GM23338 (cell line): ENCODE measurements at regions not wholly inside any gene's neighbourhood (a gene's known extent, or its start where the extent isn't known, plus 50 kb on each side); places are given as distances from the start of the nearest gene placed in this dataset.

Experiments
- ATAC-seq: fragments of 200-7000 bp; cut with Tn5 transposase; 3 replicates; pipeline ENCODE4 v1.9.1; 2020
- DNase-seq: peaks from one replicate; pipeline ENCODE4 v3.0.0-alpha.2; 2015; ENCODE audit warnings: low spot score
- H2AFZ ChIP-seq: fragments of 200-600 bp; sonication (generic); 2 replicates; pipeline ENCODE4 v1.8.0; 2016; ENCODE audit warnings: antibody characterized with exemption, mild to moderate bottlenecking, moderate library complexity
- H3F3A ChIP-seq: fragments of 200-600 bp; sonication (generic); replicated peaks from 2 replicates; pipeline ENCODE4 v1.8.0; 2017; ENCODE audit warnings: antibody characterized with exemption, mixed run types, low read depth
- H3K27ac ChIP-seq: fragments of 200-600 bp; sonication (generic); 2 replicates; pipeline ENCODE4 v1.6.1; 2016; ENCODE audit warnings: low read depth
- H3K27me3 ChIP-seq: fragments of 200-600 bp; sonication (generic); 2 replicates; pipeline ENCODE4 v1.8.0; 2016; ENCODE audit warnings: mild to moderate bottlenecking, mixed run types, moderate library complexity; ENCODE audit not compliant: insufficient read depth
- H3K36me3 ChIP-seq: fragments of 200-600 bp; sonication (generic); 2 replicates; pipeline ENCODE4 v1.8.0; 2016; ENCODE audit warnings: mild to moderate bottlenecking; ENCODE audit not compliant: insufficient read depth
- H3K4me1 ChIP-seq: fragments of 200-600 bp; sonication (generic); 2 replicates; pipeline ENCODE4 v1.8.0; 2016; ENCODE audit warnings: mild to moderate bottlenecking, moderate library complexity; ENCODE audit not compliant: insufficient read depth
- H3K4me2 ChIP-seq: fragments of 200-600 bp; sonication (generic); 2 replicates; pipeline ENCODE4 v1.7.1; 2017; ENCODE audit warnings: mixed run types
- H3K4me3 ChIP-seq: fragments of 200-600 bp; sonication (generic); 2 replicates; pipeline ENCODE4 v1.6.1; 2016; ENCODE audit warnings: mixed run types
- H3K79me2 ChIP-seq: fragments of 200-600 bp; sonication (generic); replicated peaks from 2 replicates; pipeline ENCODE4 v1.8.0; 2017; ENCODE audit warnings: mild to moderate bottlenecking; ENCODE audit not compliant: insufficient read depth
- H3K9me2 ChIP-seq: fragments of 200-600 bp; sonication (generic); 2 replicates; pipeline ENCODE4 v1.8.0; 2017; ENCODE audit not compliant: insufficient read depth
- H4K20me1 ChIP-seq: fragments of 200-600 bp; sonication (generic); replicated peaks from 2 replicates; pipeline ENCODE4 v1.8.0; 2017; ENCODE audit warnings: mild to moderate bottlenecking; ENCODE audit not compliant: insufficient read depth
- H3K27ac Mint-ChIP-seq: 2 replicates; pipeline ENCODE4 v1.8.0; 2020; ENCODE audit warnings: inconsistent platforms, mild to moderate bottlenecking, moderate library complexity, mixed read lengths
- H3K27me3 Mint-ChIP-seq: 3 replicates; pipeline ENCODE4 v1.8.0; 2022; ENCODE audit warnings: low read depth, mild to moderate bottlenecking, moderate library complexity, mixed read lengths, inconsistent platforms; ENCODE audit not compliant: insufficient read depth, poor library complexity
- H3K36me3 Mint-ChIP-seq: 3 replicates; pipeline ENCODE4 v1.8.0; 2021; ENCODE audit warnings: low read depth, mild to moderate bottlenecking, inconsistent platforms, moderate library complexity, mixed read lengths
- H3K4me1 Mint-ChIP-seq: 3 replicates; pipeline ENCODE4 v1.8.0; 2020; ENCODE audit warnings: mild to moderate bottlenecking, inconsistent platforms, mixed read lengths
- H3K4me3 Mint-ChIP-seq: 3 replicates; pipeline ENCODE4 v1.8.0; 2021; ENCODE audit warnings: moderate library complexity, mild to moderate bottlenecking, inconsistent platforms, mixed read lengths
- H3K9me3 Mint-ChIP-seq: 3 replicates; pipeline ENCODE4 v1.8.0; 2020; ENCODE audit warnings: moderate library complexity, mild to moderate bottlenecking, inconsistent platforms, mixed read lengths
- CREB1 ChIP-seq: fragments of 250-450 bp; sonication (Bioruptor Pico); IDR thresholded peaks from 2 replicates; pipeline ENCODE4 v1.5.0; 2020; ENCODE audit warnings: low read depth, mild to moderate bottlenecking, moderate library complexity
- CTCF ChIP-seq, 2 experiments: fragments of 200-600 bp in 1 of 2; sonication (generic) in 1 of 2; conservative IDR thresholded peaks; 2 replicates each; pipeline versions ENCODE4 v1.5.1 to v1.6.1; 2016 to 2017; ENCODE audit warnings: antibody characterized with exemption in 2 of 2, low read depth in 2 of 2, mild to moderate bottlenecking in 2 of 2, moderate library complexity in 1 of 2
- ETS1 ChIP-seq: IDR thresholded peaks from 2 replicates; pipeline ENCODE4 v1.6.1; 2016; ENCODE audit warnings: antibody characterized with exemption
- EZH2 ChIP-seq: fragments of 200-600 bp; sonication (generic); IDR thresholded peaks from one replicate; pipeline ENCODE4 v1.8.0; 2017; ENCODE audit warnings: antibody characterized with exemption, mild to moderate bottlenecking, low read depth; ENCODE audit not compliant: unreplicated experiment
- EZH2phosphoT487 ChIP-seq: fragments of 200-600 bp; sonication (generic); IDR thresholded peaks from one replicate; pipeline ENCODE4 v1.8.1; 2018; ENCODE audit warnings: antibody characterized with exemption; ENCODE audit not compliant: unreplicated experiment
- JUNB ChIP-seq: IDR thresholded peaks from one replicate; pipeline ENCODE4 v1.6.1; 2016; ENCODE audit warnings: antibody characterized with exemption; ENCODE audit not compliant: unreplicated experiment
- NANOG ChIP-seq: IDR thresholded peaks from 2 replicates; pipeline ENCODE4 v1.6.1; 2016; ENCODE audit warnings: antibody characterized with exemption, borderline replicate concordance
- POLR2AphosphoS5 ChIP-seq: IDR thresholded peaks from 2 replicates; pipeline ENCODE4 v1.6.1; 2016; ENCODE audit warnings: antibody characterized with exemption, low read depth
- REST ChIP-seq: IDR thresholded peaks from one replicate; pipeline ENCODE4 v1.6.1; 2018; ENCODE audit warnings: antibody characterized with exemption; ENCODE audit not compliant: unreplicated experiment
- STAT1 ChIP-seq: IDR thresholded peaks from one replicate; pipeline ENCODE4 v1.6.1; 2016; ENCODE audit warnings: antibody characterized with exemption; ENCODE audit not compliant: unreplicated experiment
- ZNF114 ChIP-seq: fragments of 250-450 bp; sonication (Bioruptor Pico); IDR thresholded peaks from 2 replicates; pipeline ENCODE4 v1.5.0; 2020; ENCODE audit warnings: mild to moderate bottlenecking, moderate library complexity
- ZNF331 ChIP-seq: fragments of 250-450 bp; sonication (Bioruptor Pico); IDR thresholded peaks from 2 replicates; pipeline ENCODE4 v1.5.0; 2020; ENCODE audit warnings: low read depth, mild to moderate bottlenecking, moderate library complexity
- ZNF462 ChIP-seq: fragments of 250-450 bp; sonication (Bioruptor Pico); IDR thresholded peaks from 2 replicates; pipeline ENCODE4 v1.5.0; 2020; ENCODE audit warnings: mild to moderate bottlenecking, moderate library complexity

- TF ChIP-seq STAT1, result no peak
- no peak for TF ChIP-seq NANOG
- TF ChIP-seq CREB1 (CRISPR knock-in tag), result no peak
- no peak for TF ChIP-seq ETS1
- TF ChIP-seq JUNB, result no peak
- no peak for TF ChIP-seq ZNF114 (CRISPR knock-in tag)
- no peak for TF ChIP-seq ZNF331 (CRISPR knock-in tag)
- TF ChIP-seq EZH2, result no peak
- no peak for TF ChIP-seq CTCF (conservative IDR thresholded peaks at IDR 0.05; ENCODE audit: low read depth in 2 of 2)
- no peak for TF ChIP-seq EZH2phosphoT487
- TF ChIP-seq ZNF462 (CRISPR knock-in tag), result no peak
- TF ChIP-seq POLR2AphosphoS5, result no peak
- no peak for TF ChIP-seq REST
- H3K9me2 ChIP-seq, result 0 out of 2 replicates have a peak, but pooled peaks cover 2% of the 10 kb centered on the region
- no peaks in the 10 kb centered on the region for H3K4me1 ChIP-seq
- H3K36me3 Mint-ChIP-seq, result no peaks in the 10 kb centered on the region
- H3F3A ChIP-seq, result no peaks in the 10 kb centered on the region
- H3K27ac Mint-ChIP-seq, result no peak overlapping the region
- H3K79me2 ChIP-seq, result no peaks in the 10 kb centered on the region
- H3K27ac ChIP-seq, result no peak overlapping the region
- peaks cover 63% of the 10 kb centered on the region for H3K27me3 Mint-ChIP-seq
- no peak for ATAC-seq
- H3K36me3 ChIP-seq, result no peaks in the 10 kb centered on the region
- no peaks in the 10 kb centered on the region for H3K9me3 Mint-ChIP-seq
- H3K4me3 Mint-ChIP-seq, result no peak overlapping the region
- no peak overlapping the region for H2AFZ ChIP-seq
- no peak overlapping the region for H3K4me2 ChIP-seq
- H3K27me3 ChIP-seq, result peaks cover 98% of the 10 kb centered on the region
- no peaks in the 10 kb centered on the region for H3K4me1 Mint-ChIP-seq
- no peaks in the 10 kb centered on the region for H4K20me1 ChIP-seq
- no peak overlapping the region for H3K4me3 ChIP-seq
- no peak for DNase-seq
Measured at GRCh38 chr22:22813126-22814075, 74.2 kb upstream of the IGLL5 start.
